DOHH2 (cell line): ENCODE measurements at regions not wholly inside any gene's neighbourhood (a gene's known extent, or its start where the extent isn't known, plus 50 kb on each side); places are given as distances from the start of the nearest gene placed in this dataset.

ENCODE experiments used
- H3F3A ChIP-seq: fragments of 200-600 bp; sonication (generic), shearing (Covaris generic); 2 replicates; pipeline ENCODE4 v1.6.0; 2016; ENCODE audit warnings: antibody characterized with exemption, mild to moderate bottlenecking; ENCODE audit not compliant: control insufficient read depth, insufficient read depth
- H3K27ac ChIP-seq: fragments of 200-600 bp; sonication (generic); 2 replicates; pipeline ENCODE4 v1.5.1; 2014; ENCODE audit warnings: low read depth, mild to moderate bottlenecking, low read length, moderate library complexity
- H3K27me3 ChIP-seq: fragments of 200-600 bp; sonication (generic); 2 replicates; pipeline ENCODE4 v1.6.1; 2014; ENCODE audit warnings: mild to moderate bottlenecking, low read length, mixed read lengths; ENCODE audit not compliant: control insufficient read depth
- H3K36me3 ChIP-seq: fragments of 200-600 bp; sonication (generic); 2 replicates; pipeline ENCODE4 v1.6.1; 2014; ENCODE audit warnings: mild to moderate bottlenecking, low read length, moderate library complexity, mixed read lengths; ENCODE audit not compliant: control insufficient read depth
- H3K4me1 ChIP-seq: fragments of 200-600 bp; sonication (generic); 2 replicates; pipeline ENCODE4 v1.6.1; 2014; ENCODE audit warnings: mild to moderate bottlenecking, low read length, mixed read lengths; ENCODE audit not compliant: control insufficient read depth
- H3K4me2 ChIP-seq: fragments of 200-600 bp; sonication (generic); 2 replicates; pipeline ENCODE4 v1.6.0; 2014; ENCODE audit warnings: mild to moderate bottlenecking, low read length, moderate library complexity
- H3K4me3 ChIP-seq: fragments of 200-600 bp; sonication (generic); 2 replicates; pipeline ENCODE4 v1.5.1; 2014; ENCODE audit warnings: mild to moderate bottlenecking, low read length, mixed read lengths
- H3K79me2 ChIP-seq: fragments of 200-600 bp; sonication (generic); 2 replicates; pipeline ENCODE4 v1.6.1; 2014; ENCODE audit warnings: mild to moderate bottlenecking, low read length, mixed read lengths; ENCODE audit not compliant: control insufficient read depth
- H3K9me2 ChIP-seq: fragments of 200-600 bp; sonication (generic); replicated peaks from 2 replicates; pipeline ENCODE4 v1.6.1; 2014; ENCODE audit warnings: mild to moderate bottlenecking, low read length, mixed read lengths; ENCODE audit not compliant: control insufficient read depth
- H3K9me3 ChIP-seq: fragments of 200-600 bp; sonication (generic); 2 replicates; pipeline ENCODE4 v1.6.1; 2014; ENCODE audit warnings: antibody characterized with exemption, low read length, mixed read lengths; ENCODE audit not compliant: control insufficient read depth, insufficient read depth
- H4K20me1 ChIP-seq: fragments of 200-600 bp; sonication (generic); 2 replicates; pipeline ENCODE4 v1.6.0; 2014; ENCODE audit warnings: low read depth, mild to moderate bottlenecking, antibody characterized with exemption, low read length, moderate library complexity; ENCODE audit not compliant: control insufficient read depth, insufficient read depth
- CTCF ChIP-seq: fragments of 200-600 bp; sonication (generic); IDR thresholded peaks from one replicate; pipeline ENCODE4 v1.5.1; 2014; ENCODE audit warnings: antibody characterized with exemption, mild to moderate bottlenecking, low read depth, low read length; ENCODE audit not compliant: poor library complexity, severe bottlenecking
- EZH2phosphoT487 ChIP-seq: fragments of 200-600 bp; sonication (generic); IDR thresholded peaks from 2 replicates; pipeline ENCODE4 v1.6.1; 2017; ENCODE audit warnings: borderline replicate concordance, mild to moderate bottlenecking, antibody characterized with exemption, low read length, moderate library complexity, mixed read lengths

GRCh38 chr3:162196964-162197363 lies 700.4 kb downstream of the OTOL1 start:
- H3K9me2 ChIP-seq = no peaks in the 10 kb centered on the region
- no peak overlapping the region for H3K27ac ChIP-seq
- TF ChIP-seq CTCF (no peak), EZH2phosphoT487 (no peak)
- no peaks in the 10 kb centered on the region for H3K27me3 ChIP-seq
- H3F3A ChIP-seq = no peaks in the 10 kb centered on the region
- no peaks in the 10 kb centered on the region for H4K20me1 ChIP-seq
- H3K4me2 ChIP-seq = no peak overlapping the region
- no peaks in the 10 kb centered on the region for H3K79me2 ChIP-seq
- no peaks in the 10 kb centered on the region for H3K4me1 ChIP-seq
- H3K36me3 ChIP-seq = no peaks in the 10 kb centered on the region
- no peaks in the 10 kb centered on the region for H3K9me3 ChIP-seq
- H3K4me3 ChIP-seq = no peak overlapping the region

- H3F3A ChIP-seq = no peaks in the 10 kb centered on the region
- no peaks in the 10 kb centered on the region for H3K9me3 ChIP-seq
- H3K27me3 ChIP-seq = no peaks in the 10 kb centered on the region
- no peak overlapping the region for H3K27ac ChIP-seq
- H3K9me2 ChIP-seq = no peaks in the 10 kb centered on the region
- no peaks in the 10 kb centered on the region for H3K4me1 ChIP-seq
- no peaks in the 10 kb centered on the region for H3K36me3 ChIP-seq
- no peak overlapping the region for H3K4me3 ChIP-seq
- H4K20me1 ChIP-seq = no peaks in the 10 kb centered on the region
- H3K4me2 ChIP-seq = no peak overlapping the region
- TF ChIP-seq EZH2phosphoT487 (no peak), CTCF (no peak)
- H3K79me2 ChIP-seq = no peaks in the 10 kb centered on the region
Measured at GRCh38 chr3:162200836-162201235, 704.2 kb downstream of the OTOL1 start.

GRCh38 chr3:162206648-162207047 lies 710.0 kb downstream of the OTOL1 start:
- Histone ChIP-seq H3K9me3 (no peaks in the 10 kb centered on the region), H3K4me1 (no peaks in the 10 kb centered on the region), H3K27ac (no peak overlapping the region), H3K27me3 (no peaks in the 10 kb centered on the region), H3K36me3 (no peaks in the 10 kb centered on the region), H3K4me2 (no peak overlapping the region), H3K79me2 (no peaks in the 10 kb centered on the region), H3K9me2 (no peaks in the 10 kb centered on the region), H3K4me3 (no peak overlapping the region), H3F3A (no peaks in the 10 kb centered on the region), H4K20me1 (no peaks in the 10 kb centered on the region)
- TF ChIP-seq EZH2phosphoT487 (no peak), CTCF (no peak)

GRCh38 chr3:162211470-162211869 lies 714.9 kb downstream of the OTOL1 start:
- no peaks in the 10 kb centered on the region for H3K36me3 ChIP-seq
- H4K20me1 ChIP-seq = no peaks in the 10 kb centered on the region
- H3F3A ChIP-seq = no peaks in the 10 kb centered on the region
- no peak overlapping the region for H3K4me2 ChIP-seq
- no peaks in the 10 kb centered on the region for H3K4me1 ChIP-seq
- H3K4me3 ChIP-seq = no peak overlapping the region
- H3K9me2 ChIP-seq = no peaks in the 10 kb centered on the region
- H3K79me2 ChIP-seq = no peaks in the 10 kb centered on the region
- H3K27ac ChIP-seq = no peak overlapping the region
- TF ChIP-seq EZH2phosphoT487 (no peak), CTCF (no peak)
- no peaks in the 10 kb centered on the region for H3K9me3 ChIP-seq
- H3K27me3 ChIP-seq = no peaks in the 10 kb centered on the region
